ENCODE measurements at regions not wholly inside any gene's neighbourhood (a gene's known extent, or its start where the extent isn't known, plus 50 kb on each side); places are given as distances from the start of the nearest gene placed in this dataset.

DNA sequence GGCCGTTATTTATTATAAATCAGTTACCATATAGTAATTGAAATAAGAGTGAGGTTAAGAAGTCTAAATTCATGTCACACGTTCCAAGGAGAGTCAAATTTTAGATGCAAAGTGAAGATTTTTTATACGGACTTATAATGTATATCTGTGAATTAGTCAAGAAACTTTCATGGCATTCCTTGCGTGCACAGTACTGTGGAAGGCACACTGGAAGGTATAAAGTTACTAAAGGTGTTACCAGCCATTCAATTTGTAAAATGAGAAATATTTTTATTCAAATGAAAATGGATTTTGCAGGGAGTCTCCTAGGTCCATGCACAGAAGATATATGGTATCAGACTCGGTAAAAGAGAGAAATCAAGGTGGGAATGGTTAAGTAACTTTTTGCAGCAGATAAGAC is 408.1 kb upstream of the CTNND2 start:
- Histone ChIP-seq H3K27ac (no peak overlapping the region), H3K4me1 (no peaks in the 10 kb centered on the region), H3K4me3 (no peak overlapping the region), H3K27me3 (no peaks in the 10 kb centered on the region), H3K36me3 (no peaks in the 10 kb centered on the region), H3K9me3 (no peaks in the 10 kb centered on the region)
- no peak for TF ChIP-seq CTCF (IDR thresholded peaks at IDR 0.05)
- TF ChIP-seq EP300 (IDR thresholded peaks at IDR 0.05): no peak
- TF ChIP-seq POLR2AphosphoS5 (IDR thresholded peaks at IDR 0.05): no peak
- TF ChIP-seq POLR2A (IDR thresholded peaks at IDR 0.05): no peak
- intact Hi-C loops (cut with DNase I): no loop called here
- WGBS, 2 donors: 79 to 86% methylated on average over 5 of the region's 5 CpGs
- no peak for DNase-seq

GRCh38 chr5:12294151-12294550 is 389.9 kb upstream of the CTNND2 start:
- intact Hi-C loops (cut with DNase I): no loop called here
- 72 to 87% methylated on average over 4 of the region's 4 CpGs for WGBS, 2 donors

GRCh38 chr5:12292610-12293204 is 388.5 kb upstream of the CTNND2 start:
- Histone ChIP-seq H3K4me1 (no peaks in the 10 kb centered on the region), H3K9me3 (peaks cover 0 to 3% (median 0%) of the 10 kb centered on the region in 4 donors), H3K36me3 (no peaks in the 10 kb centered on the region), H3K27me3 (no peaks in the 10 kb centered on the region), H3K4me3 (no peak overlapping the region), H3K27ac (no peak overlapping the region)
- no peak for TF ChIP-seq POLR2AphosphoS5 (IDR thresholded peaks at IDR 0.05)
- no peak for TF ChIP-seq CTCF (IDR thresholded peaks at IDR 0.05)
- TF ChIP-seq POLR2A (IDR thresholded peaks at IDR 0.05): no peak
- TF ChIP-seq EP300 (IDR thresholded peaks at IDR 0.05): no peak
- intact Hi-C loops (cut with DNase I): no loop called here
- 37 to 39% methylated on average over 6 of the region's 6 CpGs for WGBS, 2 donors
- DNase-seq: no peak

More at GRCh38 chr5:12294151-12294550, 389.9 kb upstream of the CTNND2 start:
- Histone ChIP-seq H3K36me3 (no peaks in the 10 kb centered on the region), H3K4me3 (no peak overlapping the region), H3K27ac (no peak overlapping the region), H3K4me1 (no peaks in the 10 kb centered on the region), H3K9me3 (peaks cover 0 to 3% (median 0%) of the 10 kb centered on the region in 4 donors), H3K27me3 (no peaks in the 10 kb centered on the region)
- DNase-seq: no peak
- TF ChIP-seq CTCF (IDR thresholded peaks at IDR 0.05) (no peak), POLR2AphosphoS5 (IDR thresholded peaks at IDR 0.05) (no peak), EP300 (IDR thresholded peaks at IDR 0.05) (no peak), POLR2A (IDR thresholded peaks at IDR 0.05) (no peak)

- Histone ChIP-seq H3K36me3 (no peaks in the 10 kb centered on the region), H3K27ac (no peak overlapping the region), H3K4me3 (no peak overlapping the region), H3K9me3 (no peaks in the 10 kb centered on the region), H3K4me1 (no peaks in the 10 kb centered on the region), H3K27me3 (no peaks in the 10 kb centered on the region)
- TF ChIP-seq POLR2AphosphoS5 (IDR thresholded peaks at IDR 0.05) (no peak), POLR2A (IDR thresholded peaks at IDR 0.05) (no peak), EP300 (IDR thresholded peaks at IDR 0.05) (no peak), CTCF (IDR thresholded peaks at IDR 0.05) (no peak)
- no peak for DNase-seq
- WGBS, 2 donors: 70 to 72% methylated on average over 1 of the region's 1 CpG
- intact Hi-C loops (cut with DNase I): no loop called here
These were observed 380.4 kb upstream of the CTNND2 start for GRCh38 chr5:12284604-12285003.

All from sigmoid colon (tissue), 6 donors.